ENCODE measurements at regions not wholly inside any gene's neighbourhood (a gene's known extent, or its start where the extent isn't known, plus 50 kb on each side); places are given as distances from the start of the nearest gene placed in this dataset.
"Not testable (repeated sequence)": the region's sequence is repeated elsewhere in the genome, so short reads cannot be mapped to it uniquely, and the experiment has no call there.

- no peak overlapping the region for H3K9ac ChIP-seq (ENCODE audit: low read length)
- H3K9me3 Mint-ChIP-seq (ENCODE audit: unreplicated experiment): no peaks in the 10 kb centered on the region
- no peak for TF ChIP-seq EZH2 (IDR thresholded peaks at IDR 0.05; ENCODE audit: insufficient read depth, low read length)
- TF ChIP-seq CTCF (IDR thresholded peaks at IDR 0.05; ENCODE audit: insufficient read depth, low read depth, low read length): no peak
- no peaks in the 10 kb centered on the region for H3K79me2 ChIP-seq (ENCODE audit: insufficient read depth, low read length)
- H4K20me1 ChIP-seq (ENCODE audit: insufficient read depth, low read length): no peaks in the 10 kb centered on the region
- no peaks in the 10 kb centered on the region for H3K36me3 ChIP-seq (ENCODE audit: insufficient read depth, low read length)
- no peak overlapping the region for H3K27ac ChIP-seq (ENCODE audit: low read depth, low read length)
- peak; percentile 8 for DNase-seq (ENCODE audit: low read depth)
- no peak for FAIRE-seq
- H3K4me1 Mint-ChIP-seq (ENCODE audit: low read depth, unreplicated experiment): peaks cover 18% of the 10 kb centered on the region
- no peak overlapping the region for H3K4me2 ChIP-seq (ENCODE audit: low read length)
- H3K36me3 Mint-ChIP-seq (ENCODE audit: low read depth, unreplicated experiment): no peaks in the 10 kb centered on the region
- no peak overlapping the region for H3K4me3 Mint-ChIP-seq (ENCODE audit: unreplicated experiment)
- H3K27me3 ChIP-seq (ENCODE audit: insufficient read depth, low read length): no peaks in the 10 kb centered on the region
- H3K4me3 ChIP-seq (ENCODE audit: insufficient read depth, low read depth, low read length): no peak overlapping the region
- H2AFZ ChIP-seq (ENCODE audit: low read depth, low read length): no peak overlapping the region
- no peak overlapping the region for H3K27ac Mint-ChIP-seq (ENCODE audit: unreplicated experiment)
- no peaks in the 10 kb centered on the region for H3K9me3 ChIP-seq (ENCODE audit: insufficient read depth, low read depth, low read length)
- H3K27me3 Mint-ChIP-seq (ENCODE audit: low read depth, unreplicated experiment): no peaks in the 10 kb centered on the region
- H3K4me1 ChIP-seq (ENCODE audit: insufficient read depth, low read length): no peaks in the 10 kb centered on the region
Observed at GRCh38 chr6:132023490-132023889, 72.3 kb upstream of the CCN2 start.

GRCh38 chr6:132021552-132022375, 70.6 kb upstream of the CCN2 start:
- Histone ChIP-seq H3K4me3 (ENCODE audit: insufficient read depth, low read depth, low read length) (no peak overlapping the region), H3K27ac (ENCODE audit: low read depth, low read length) (no peak overlapping the region)

GRCh38 chr6:132020918-132021317, 69.7 kb upstream of the CCN2 start:
- not testable (repeated sequence) for H4K20me1 ChIP-seq (ENCODE audit: insufficient read depth, low read length); H3K4me3 Mint-ChIP-seq (ENCODE audit: unreplicated experiment); H3K9ac ChIP-seq (ENCODE audit: low read length); H2AFZ ChIP-seq (ENCODE audit: low read depth, low read length); H3K36me3 Mint-ChIP-seq (ENCODE audit: low read depth, unreplicated experiment); H3K36me3 ChIP-seq (ENCODE audit: insufficient read depth, low read length); H3K4me2 ChIP-seq (ENCODE audit: low read length); H3K27ac Mint-ChIP-seq (ENCODE audit: unreplicated experiment); H3K9me3 Mint-ChIP-seq (ENCODE audit: unreplicated experiment); H3K9me3 ChIP-seq (ENCODE audit: insufficient read depth, low read depth, low read length); H3K79me2 ChIP-seq (ENCODE audit: insufficient read depth, low read length); H3K27ac ChIP-seq (ENCODE audit: low read depth, low read length); DNase-seq (ENCODE audit: low read depth); H3K27me3 Mint-ChIP-seq (ENCODE audit: low read depth, unreplicated experiment); H3K27me3 ChIP-seq (ENCODE audit: insufficient read depth, low read length); FAIRE-seq; H3K4me1 ChIP-seq (ENCODE audit: insufficient read depth, low read length); H3K4me3 ChIP-seq (ENCODE audit: insufficient read depth, low read depth, low read length)
- H3K4me1 Mint-ChIP-seq (ENCODE audit: low read depth, unreplicated experiment): peaks cover 18% of the 10 kb centered on the region

More at GRCh38 chr6:132021552-132022375, 70.6 kb upstream of the CCN2 start:
- H3K9ac ChIP-seq (ENCODE audit: low read length): no peak overlapping the region
- H4K20me1 ChIP-seq (ENCODE audit: insufficient read depth, low read length): no peaks in the 10 kb centered on the region
- Mint-ChIP-seq H3K4me1 (ENCODE audit: low read depth, unreplicated experiment) (peaks cover 18% of the 10 kb centered on the region), H3K27ac (ENCODE audit: unreplicated experiment) (peak overlapping the region; percentile 70), H3K27me3 (ENCODE audit: low read depth, unreplicated experiment) (no peaks in the 10 kb centered on the region), H3K36me3 (ENCODE audit: low read depth, unreplicated experiment) (no peaks in the 10 kb centered on the region), H3K9me3 (ENCODE audit: unreplicated experiment) (no peaks in the 10 kb centered on the region), H3K4me3 (ENCODE audit: unreplicated experiment) (no peak overlapping the region)
- H3K4me2 ChIP-seq (ENCODE audit: low read length): no peak overlapping the region
- H3K27me3 ChIP-seq (ENCODE audit: insufficient read depth, low read length): no peaks in the 10 kb centered on the region
- no peaks in the 10 kb centered on the region for H3K36me3 ChIP-seq (ENCODE audit: insufficient read depth, low read length)
- no peaks in the 10 kb centered on the region for H3K79me2 ChIP-seq (ENCODE audit: insufficient read depth, low read length)
- no peak for FAIRE-seq
- no peak for TF ChIP-seq CTCF (IDR thresholded peaks at IDR 0.05; ENCODE audit: insufficient read depth, low read depth, low read length)
- no peak for TF ChIP-seq EZH2 (IDR thresholded peaks at IDR 0.05; ENCODE audit: insufficient read depth, low read length)
- no peak overlapping the region for H2AFZ ChIP-seq (ENCODE audit: low read depth, low read length)
- no peaks in the 10 kb centered on the region for H3K9me3 ChIP-seq (ENCODE audit: insufficient read depth, low read depth, low read length)
- H3K4me1 ChIP-seq (ENCODE audit: insufficient read depth, low read length): no peaks in the 10 kb centered on the region
- no peak for DNase-seq (ENCODE audit: low read depth)
